HepG2 (cell line): ENCODE measurements at regions not wholly inside any gene's neighbourhood (a gene's known extent, or its start where the extent isn't known, plus 50 kb on each side); places are given as distances from the start of the nearest gene placed in this dataset.

Experiments
- ARNT ChIP-seq: fragments of 450-650 bp; IDR thresholded peaks from 2 replicates; pipeline ENCODE4 v1.6.1; 2017
- BCL6 ChIP-seq: IDR thresholded peaks from 2 replicates; pipeline ENCODE4 v1.6.1; 2016; ENCODE audit warnings: missing genetic modification reagents, missing compliant biosample characterization
- CEBPB ChIP-seq: IDR thresholded peaks from 2 replicates; pipeline ENCODE4 v1.6.1; 2011; ENCODE audit warnings: low read depth, low read length, improper control_type of control experiment, borderline replicate concordance
- CEBPZ ChIP-seq: IDR thresholded peaks from 2 replicates; pipeline ENCODE4 v1.6.1; 2012; ENCODE audit warnings: low read length, improper control_type of control experiment
- CTCF ChIP-seq: sonication (generic); formaldehyde crosslinking; IDR thresholded peaks from 2 replicates; pipeline ENCODE4 v1.5.0; 2020; ENCODE audit warnings: mild to moderate bottlenecking, missing genetic modification reagents, moderate library complexity
- ELF1 ChIP-seq: sonication (generic); formaldehyde crosslinking; IDR thresholded peaks from 2 replicates; pipeline ENCODE4 v1.4.0; 2020; ENCODE audit warnings: missing genetic modification reagents
- HIVEP1 ChIP-seq: sonication (generic); formaldehyde crosslinking; IDR thresholded peaks from 2 replicates; pipeline ENCODE4 v1.4.0; 2020; ENCODE audit warnings: mild to moderate bottlenecking, missing genetic modification reagents
- MXD4 ChIP-seq: IDR thresholded peaks from 2 replicates; pipeline ENCODE4 v1.6.1; 2016; ENCODE audit warnings: mild to moderate bottlenecking, missing biosample characterization, missing genetic modification reagents
- MYC ChIP-seq: sonication (generic); formaldehyde crosslinking; IDR thresholded peaks from 2 replicates; pipeline ENCODE4 v1.9.0; 2021; ENCODE audit warnings: missing genetic modification reagents, borderline replicate concordance
- POLR2A ChIP-seq, 2 experiments: IDR thresholded peaks; 2 replicates each; pipeline ENCODE4 v1.6.1; 2011; ENCODE audit warnings: low read depth in 2 of 2, low read length in 2 of 2, mild to moderate bottlenecking in 1 of 2, moderate library complexity in 1 of 2; ENCODE audit not compliant: insufficient read depth in 1 of 2
- POLR2AphosphoS5 ChIP-seq: IDR thresholded peaks from 2 replicates; pipeline ENCODE4 v1.6.1; 2012; ENCODE audit warnings: low read depth, low read length
- SMAD3 ChIP-seq: sonication (generic); formaldehyde crosslinking; IDR thresholded peaks from 2 replicates; pipeline ENCODE4 v1.4.0; 2020; ENCODE audit warnings: missing genetic modification reagents
- SNRNP70 ChIP-seq: fragments of 200-400 bp; formaldehyde crosslinking; IDR thresholded peaks from 2 replicates; pipeline ENCODE4 v1.6.1; 2017; ENCODE audit warnings: mild to moderate bottlenecking, low read depth, low read length, moderate library complexity
- TRAFD1 ChIP-seq: sonication (generic); formaldehyde crosslinking; IDR thresholded peaks from 2 replicates; pipeline ENCODE4 v1.5.1; 2020; ENCODE audit warnings: missing genetic modification reagents, mild to moderate bottlenecking, borderline replicate concordance

GRCh38 chr3:159057621-159058020 is 255.8 kb downstream of the MFSD1 start:
- TF ChIP-seq MYC (CRISPR knock-in tag) (no peak), CEBPZ (no peak), POLR2AphosphoS5 (no peak), HIVEP1 (CRISPR knock-in tag) (no peak), CTCF (no peak), MXD4 (CRISPR knock-in tag) (no peak), BCL6 (CRISPR knock-in tag) (no peak), ELF1 (CRISPR knock-in tag) (no peak), TRAFD1 (CRISPR knock-in tag) (no peak), CEBPB (no peak), SMAD3 (CRISPR knock-in tag) (no peak), POLR2A (IDR thresholded peaks at IDR 0.05; ENCODE audit: insufficient read depth in 1 of 2, low read depth in 2 of 2, low read length in 2 of 2) (no peak), SNRNP70 (no peak), ARNT (no peak)
